ENCODE measurements at regions not wholly inside any gene's neighbourhood (a gene's known extent, or its start where the extent isn't known, plus 50 kb on each side); places are given as distances from the start of the nearest gene placed in this dataset.

DNA sequence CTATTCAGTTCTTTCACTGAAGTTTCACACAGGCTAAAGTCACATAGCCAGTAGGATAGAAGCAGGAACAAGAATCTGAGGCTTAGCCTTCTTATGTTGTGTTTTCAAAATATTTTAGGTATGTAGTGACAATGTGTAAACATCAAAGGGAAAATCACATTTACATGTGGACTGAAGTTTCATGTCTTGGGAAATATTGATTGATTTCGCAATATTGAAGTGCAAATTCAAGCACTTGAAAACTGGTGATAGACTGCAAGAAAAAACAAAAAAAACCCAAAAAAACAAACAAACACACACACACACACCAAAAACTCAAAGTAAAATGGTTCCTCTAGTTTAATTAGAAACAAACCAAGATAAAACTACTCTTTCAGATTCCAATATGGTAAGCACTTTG lies 773.3 kb downstream of the PDCD6IP start:
- Mint-ChIP-seq H3K9me3 (no peaks in the 10 kb centered on the region), H3K4me1 (ENCODE audit: unreplicated experiment) (no peaks in the 10 kb centered on the region), H3K4me3 (no peak overlapping the region), H3K27ac (no peak overlapping the region), H3K36me3 (no peaks in the 10 kb centered on the region), H3K27me3 (no peaks in the 10 kb centered on the region)
- DNase-seq (ENCODE audit: extremely low spot score, unreplicated experiment), result no peak
- TF ChIP-seq CTCF (conservative IDR thresholded peaks at IDR 0.05), result no peak

GRCh38 chr3:34575776-34576175 lies 777.3 kb downstream of the PDCD6IP start:
- no peaks in the 10 kb centered on the region for H3K36me3 Mint-ChIP-seq
- H3K9me3 Mint-ChIP-seq, result no peaks in the 10 kb centered on the region
- no peaks in the 10 kb centered on the region for H3K27me3 Mint-ChIP-seq
- no peak overlapping the region for H3K4me3 Mint-ChIP-seq
- TF ChIP-seq CTCF (conservative IDR thresholded peaks at IDR 0.05), result no peak
- no peak for DNase-seq (ENCODE audit: extremely low spot score, unreplicated experiment)
- H3K4me1 Mint-ChIP-seq (ENCODE audit: unreplicated experiment), result no peaks in the 10 kb centered on the region
- no peak overlapping the region for H3K27ac Mint-ChIP-seq

- no peak overlapping the region for H3K27ac Mint-ChIP-seq
- no peaks in the 10 kb centered on the region for H3K36me3 Mint-ChIP-seq
- no peak for DNase-seq (ENCODE audit: extremely low spot score, unreplicated experiment)
- TF ChIP-seq CTCF (conservative IDR thresholded peaks at IDR 0.05), result no peak
- no peaks in the 10 kb centered on the region for H3K9me3 Mint-ChIP-seq
- H3K4me1 Mint-ChIP-seq (ENCODE audit: unreplicated experiment), result no peaks in the 10 kb centered on the region
- no peaks in the 10 kb centered on the region for H3K27me3 Mint-ChIP-seq
- H3K4me3 Mint-ChIP-seq, result no peak overlapping the region
Measured at GRCh38 chr3:34582055-34582454, 783.6 kb downstream of the PDCD6IP start.

DNA sequence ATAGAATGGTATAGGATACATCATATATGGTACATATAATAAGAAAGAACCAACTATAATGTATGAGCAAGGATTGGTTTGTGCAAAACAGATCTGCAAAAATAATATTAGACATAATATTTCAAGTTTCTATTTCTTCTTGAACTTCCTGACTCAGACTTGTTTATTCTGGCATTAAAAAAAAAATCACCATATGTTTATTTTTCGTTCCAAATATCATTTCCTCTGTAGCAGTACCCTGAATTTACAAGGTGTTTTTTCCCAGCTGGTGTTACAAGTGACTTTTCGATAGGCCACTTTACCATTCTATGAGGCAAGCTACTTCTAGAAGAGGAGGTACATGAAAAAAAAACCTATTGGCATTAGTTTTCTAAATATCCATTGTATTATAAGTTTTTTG lies 785.0 kb downstream of the PDCD6IP start:
- DNase-seq (ENCODE audit: extremely low spot score, unreplicated experiment), result no peak
- H3K4me3 Mint-ChIP-seq, result no peak overlapping the region
- H3K27ac Mint-ChIP-seq, result no peak overlapping the region
- no peaks in the 10 kb centered on the region for H3K9me3 Mint-ChIP-seq
- no peaks in the 10 kb centered on the region for H3K27me3 Mint-ChIP-seq
- H3K4me1 Mint-ChIP-seq (ENCODE audit: unreplicated experiment), result no peaks in the 10 kb centered on the region
- no peaks in the 10 kb centered on the region for H3K36me3 Mint-ChIP-seq
- TF ChIP-seq CTCF (conservative IDR thresholded peaks at IDR 0.05), result no peak

DNA sequence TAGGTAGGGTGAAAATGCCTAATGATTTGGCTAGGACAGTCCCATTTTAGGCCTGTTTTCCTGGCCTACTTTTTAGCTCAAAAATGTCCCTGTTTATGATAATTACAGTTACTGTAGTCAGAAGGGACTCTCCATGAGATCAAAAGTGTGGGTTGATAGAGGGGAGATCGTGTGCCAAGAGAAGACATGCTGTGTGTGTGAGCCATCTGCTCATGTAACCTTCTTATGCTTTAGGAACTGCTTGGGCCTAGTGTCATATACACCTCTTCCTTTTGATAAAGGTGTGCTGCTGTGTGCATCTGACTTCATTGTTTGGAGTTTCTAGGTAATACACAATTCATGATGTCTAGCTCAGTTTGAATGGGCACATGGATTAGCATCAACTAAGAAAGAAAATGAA lies 786.5 kb downstream of the PDCD6IP start:
- no peaks in the 10 kb centered on the region for H3K36me3 Mint-ChIP-seq
- H3K27me3 Mint-ChIP-seq, result no peaks in the 10 kb centered on the region
- no peaks in the 10 kb centered on the region for H3K4me1 Mint-ChIP-seq (ENCODE audit: unreplicated experiment)
- no peak for DNase-seq (ENCODE audit: extremely low spot score, unreplicated experiment)
- H3K27ac Mint-ChIP-seq, result no peak overlapping the region
- peaks cover 4% of the 10 kb centered on the region for H3K9me3 Mint-ChIP-seq
- no peak for TF ChIP-seq CTCF (conservative IDR thresholded peaks at IDR 0.05)
- H3K4me3 Mint-ChIP-seq, result no peak overlapping the region

DNA sequence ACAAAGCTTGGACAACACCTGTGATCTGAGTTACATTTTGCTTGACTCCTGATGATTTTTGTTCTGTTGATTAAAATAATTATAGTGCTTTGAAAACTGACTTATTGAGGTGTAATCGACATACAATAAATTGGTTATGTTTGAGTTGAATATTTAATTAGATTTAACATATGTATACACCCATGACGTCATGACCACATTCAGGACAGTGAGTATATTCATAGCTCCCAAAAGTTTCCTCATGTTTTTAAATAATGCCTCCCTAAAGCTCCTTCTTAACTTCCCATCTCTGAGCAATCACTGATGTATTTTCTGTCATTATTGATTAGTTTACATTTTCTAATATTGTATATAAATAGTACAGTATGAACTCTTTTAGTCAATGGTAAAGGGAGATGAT lies 801.2 kb downstream of the PDCD6IP start:
- Mint-ChIP-seq H3K4me1 (ENCODE audit: unreplicated experiment) (no peaks in the 10 kb centered on the region), H3K9me3 (no peaks in the 10 kb centered on the region), H3K36me3 (no peaks in the 10 kb centered on the region), H3K4me3 (no peak overlapping the region), H3K27ac (no peak overlapping the region), H3K27me3 (no peaks in the 10 kb centered on the region)
- no peak for TF ChIP-seq CTCF (conservative IDR thresholded peaks at IDR 0.05)
- no peak for DNase-seq (ENCODE audit: extremely low spot score, unreplicated experiment)

Measured in type B pancreatic cell (in vitro differentiated cells).